ENCODE measurements at regions not wholly inside any gene's neighbourhood (a gene's known extent, or its start where the extent isn't known, plus 50 kb on each side); places are given as distances from the start of the nearest gene placed in this dataset.

GRCh38 chr2:22900674-22901073 lies 484.3 kb upstream of the KLHL29 start:
- DNase-seq (ENCODE audit: low spot score), result no peak

GRCh38 chr2:22901471-22902179 lies 483.4 kb upstream of the KLHL29 start:
- DNase-seq (ENCODE audit: low spot score), result no peak

GRCh38 chr2:22902180-22902550 lies 482.8 kb upstream of the KLHL29 start:
- no peak for DNase-seq (ENCODE audit: low spot score)

- no peak for DNase-seq (ENCODE audit: low spot score)
Observed at GRCh38 chr2:22902662-22903165, 482.3 kb upstream of the KLHL29 start.

GRCh38 chr2:22903616-22904015 lies 481.4 kb upstream of the KLHL29 start:
- no peak for DNase-seq (ENCODE audit: low spot score)

- peak; percentile 6 for DNase-seq (ENCODE audit: low spot score)
Observed at GRCh38 chr2:22904126-22904684, 480.8 kb upstream of the KLHL29 start.

- no peak for DNase-seq (ENCODE audit: low spot score)
Observed at GRCh38 chr2:22907330-22907729, 477.6 kb upstream of the KLHL29 start.

GRCh38 chr2:22912398-22912797 lies 472.6 kb upstream of the KLHL29 start:
- no peak for DNase-seq (ENCODE audit: low spot score)

GRCh38 chr2:22929998-22930397 lies 455.0 kb upstream of the KLHL29 start:
- no peak for DNase-seq (ENCODE audit: low spot score)

- no peak for DNase-seq (ENCODE audit: low spot score)
Observed at GRCh38 chr2:22930781-22931180, 454.2 kb upstream of the KLHL29 start.

GRCh38 chr2:22932288-22932687 lies 452.7 kb upstream of the KLHL29 start:
- DNase-seq (ENCODE audit: low spot score), result no peak

GRCh38 chr2:22934747-22935146 lies 450.2 kb upstream of the KLHL29 start:
- no peak for DNase-seq (ENCODE audit: low spot score)

GRCh38 chr2:22942441-22942840 lies 442.5 kb upstream of the KLHL29 start:
- no peak for DNase-seq (ENCODE audit: low spot score)

- no peak for DNase-seq (ENCODE audit: low spot score)
Observed at GRCh38 chr2:22944143-22944542, 440.8 kb upstream of the KLHL29 start.

- no peak for DNase-seq (ENCODE audit: low spot score)
Observed at GRCh38 chr2:22946553-22946952, 438.4 kb upstream of the KLHL29 start.

GRCh38 chr2:22947741-22948140 lies 437.2 kb upstream of the KLHL29 start:
- no peak for DNase-seq (ENCODE audit: low spot score)

GRCh38 chr2:22950431-22950830 lies 434.5 kb upstream of the KLHL29 start:
- no peak for DNase-seq (ENCODE audit: low spot score)

- DNase-seq (ENCODE audit: low spot score), result no peak
Observed at GRCh38 chr2:22952656-22953225, 432.2 kb upstream of the KLHL29 start.

- no peak for DNase-seq (ENCODE audit: low spot score)
Observed at GRCh38 chr2:22957446-22957845, 427.5 kb upstream of the KLHL29 start.

GRCh38 chr2:22958308-22958707 lies 426.7 kb upstream of the KLHL29 start:
- no peak for DNase-seq (ENCODE audit: low spot score)

GRCh38 chr2:22967756-22968155 lies 417.2 kb upstream of the KLHL29 start:
- no peak for DNase-seq (ENCODE audit: low spot score)

- DNase-seq (ENCODE audit: low spot score), result no peak
Observed at GRCh38 chr2:22970284-22970975, 414.5 kb upstream of the KLHL29 start.

GRCh38 chr2:22970991-22971390 lies 414.0 kb upstream of the KLHL29 start:
- no peak for DNase-seq (ENCODE audit: low spot score)
